Stimulated activated CD4-positive, alpha-beta T cell treated with anti-CD3 and anti-CD28 coated beads, Interleukin-12 subunit alpha, Interleukin-12 subunit beta, amount 100 ng/mL, for 24 hours (primary cell): ENCODE measurements at regions not wholly inside any gene's neighbourhood (a gene's known extent, or its start where the extent isn't known, plus 50 kb on each side); places are given as distances from the start of the nearest gene placed in this dataset.

Experiments
- DNase-seq, 2 experiments: peaks; one replicate each; pipeline ENCODE4 v3.0.0-alpha.2; 2020; ENCODE audit warnings: low read depth in 2 of 2

DNA sequence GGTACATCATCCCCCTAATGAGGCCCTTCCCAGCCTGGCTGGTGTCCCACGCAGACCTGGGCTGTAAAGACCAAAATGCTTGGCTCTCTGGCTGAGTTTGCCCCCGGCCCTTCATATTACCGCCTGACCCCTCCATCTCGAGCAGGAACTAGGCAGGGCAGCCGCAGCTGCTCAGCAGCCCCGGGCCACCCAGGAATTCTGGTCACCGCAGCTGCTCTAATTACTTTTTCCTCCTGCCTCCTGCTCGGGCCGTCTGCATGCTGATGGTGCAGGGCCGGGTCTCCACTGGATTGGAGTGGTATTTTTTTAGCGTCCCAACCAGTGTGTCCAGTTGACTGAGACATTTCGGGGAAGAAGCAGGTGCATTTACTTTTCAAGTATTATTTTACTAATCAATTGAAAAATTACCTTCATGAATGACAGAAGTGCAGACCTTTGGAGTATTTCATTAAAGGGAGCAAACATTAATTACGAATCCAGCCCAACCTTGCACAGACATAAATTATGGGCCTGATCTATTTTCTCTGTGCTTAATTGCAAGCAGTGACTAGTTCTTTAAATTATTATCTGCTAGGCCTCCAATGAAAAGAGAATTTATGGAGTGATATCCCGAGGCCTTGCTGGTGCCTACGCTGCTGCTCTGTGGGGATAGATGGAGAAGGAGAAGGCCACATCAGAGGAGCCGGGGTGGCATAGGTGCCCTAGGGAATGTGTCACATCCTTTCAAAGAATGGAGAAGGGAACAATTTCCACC lies 176.2 kb downstream of the CYLD start:
- no peak for DNase-seq

DNA sequence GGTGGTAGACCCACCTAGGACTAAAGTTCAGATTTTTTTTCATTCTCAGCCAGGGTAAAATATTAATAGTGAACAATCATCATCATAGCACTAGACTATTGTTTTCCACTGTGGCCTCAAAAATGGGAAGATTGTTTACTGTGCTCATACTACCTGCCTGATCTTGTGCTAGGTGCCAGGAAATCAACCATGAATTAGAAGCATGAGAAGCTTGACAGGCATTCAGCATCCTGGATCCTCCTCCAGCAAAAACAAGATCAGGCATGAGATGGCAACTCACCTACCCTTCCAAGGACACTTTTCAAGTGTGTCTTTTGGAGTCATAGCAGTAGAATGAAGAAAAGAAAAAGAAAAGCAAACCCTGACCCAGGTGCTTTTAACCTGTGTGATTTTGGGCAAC lies 174.2 kb downstream of the CYLD start:
- DNase-seq = no peak

DNA sequence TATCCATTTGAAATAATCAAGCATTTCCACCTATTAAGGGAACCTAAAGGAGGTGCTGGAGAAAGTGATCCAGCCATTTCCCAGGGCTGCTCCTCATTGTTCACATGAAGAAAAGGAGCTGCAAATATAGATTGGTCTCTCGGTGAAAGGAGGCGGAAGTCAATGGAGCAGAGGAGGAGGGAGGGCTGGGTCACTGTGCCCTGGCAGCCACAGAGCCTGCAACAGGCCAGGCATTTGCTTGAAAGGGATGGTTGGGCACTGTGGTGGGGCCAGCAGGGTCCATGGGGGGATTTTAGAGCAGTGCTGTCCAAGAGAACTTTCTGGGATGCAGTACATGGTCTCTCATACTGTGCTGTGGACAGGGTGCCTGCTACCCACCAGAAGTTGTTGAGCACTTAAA lies 173.2 kb downstream of the CYLD start:
- DNase-seq = no peak

DNA sequence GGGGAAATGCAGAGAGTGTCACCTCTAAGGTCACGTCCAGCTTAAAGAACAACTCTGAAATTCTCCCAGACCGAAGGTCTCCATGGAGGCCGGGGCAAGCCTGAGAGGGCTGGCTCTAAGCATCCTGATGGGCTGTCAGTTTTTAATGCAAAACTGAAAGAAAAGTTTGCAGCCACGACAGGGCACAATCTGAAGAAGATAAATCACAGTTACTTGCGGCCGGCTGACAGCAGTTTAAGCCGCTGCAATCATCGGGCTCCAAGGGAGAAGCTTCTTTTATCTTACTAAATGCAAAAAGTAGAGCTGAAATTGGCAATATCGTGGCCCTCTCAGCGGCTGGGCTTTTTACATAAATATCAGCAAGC lies 168.8 kb downstream of the CYLD start:
- DNase-seq = no peak

DNA sequence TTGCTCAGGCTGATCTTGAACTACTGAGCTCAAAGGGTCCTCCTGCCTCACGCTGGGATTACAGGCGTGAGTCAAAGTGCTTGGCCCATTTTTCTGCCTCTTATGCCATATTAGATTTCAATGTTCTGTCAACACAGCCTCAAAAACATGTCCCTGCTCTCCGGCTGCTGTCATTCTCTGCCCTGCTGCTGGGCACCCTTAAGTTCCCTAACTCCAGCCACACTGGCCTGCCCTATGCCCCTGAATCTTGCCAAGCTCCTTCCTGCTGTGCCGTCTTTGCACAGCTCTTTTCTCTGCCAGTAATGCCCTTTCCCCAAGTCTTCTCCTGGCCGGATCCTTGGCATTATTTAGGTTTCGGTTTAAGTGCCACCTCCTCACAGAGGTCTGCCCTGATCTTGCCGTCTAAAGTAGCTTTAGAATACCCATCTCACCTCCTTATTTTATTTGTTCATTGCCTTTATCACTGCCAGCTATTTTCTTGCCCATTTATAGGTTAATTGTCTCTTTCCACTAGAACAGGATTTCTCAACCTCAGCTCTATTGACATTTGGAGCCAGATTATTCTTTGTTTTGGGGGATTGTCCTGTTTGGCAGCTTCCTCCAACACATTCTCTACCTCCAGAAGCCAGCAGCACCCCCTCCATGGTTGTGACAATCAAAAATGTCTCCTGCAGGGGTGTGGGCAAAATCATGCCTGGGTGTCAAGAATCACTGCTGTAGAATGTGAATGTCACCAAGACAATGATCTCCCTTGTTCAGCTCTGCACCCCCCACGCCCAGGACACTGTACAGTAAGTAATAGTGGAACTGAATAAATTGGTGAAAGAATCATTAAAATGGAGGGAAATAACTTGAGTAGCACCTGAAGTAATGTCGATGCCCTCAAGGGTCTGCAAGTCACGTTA lies 168.2 kb downstream of the CYLD start:
- DNase-seq = no peak

DNA sequence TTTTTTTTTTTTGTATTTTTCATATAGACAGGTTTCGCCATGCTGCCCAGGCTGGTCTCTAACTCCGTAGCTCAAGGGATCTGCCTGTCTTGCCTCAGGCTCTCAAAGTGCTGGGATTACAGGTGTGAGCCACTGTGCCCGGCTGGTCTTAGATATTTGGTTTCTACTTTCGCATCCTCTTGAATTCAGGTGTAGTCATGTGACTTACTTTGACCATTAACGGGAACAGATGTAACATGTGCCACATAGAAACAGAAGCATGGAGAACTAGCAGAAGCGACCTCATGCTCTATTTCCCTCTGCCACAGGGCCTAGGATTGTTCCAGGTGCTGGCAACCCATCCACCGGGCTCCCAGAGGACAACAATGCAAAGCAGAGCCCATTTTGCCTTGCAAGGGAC lies 166.6 kb downstream of the CYLD start:
- DNase-seq = no peak

DNA sequence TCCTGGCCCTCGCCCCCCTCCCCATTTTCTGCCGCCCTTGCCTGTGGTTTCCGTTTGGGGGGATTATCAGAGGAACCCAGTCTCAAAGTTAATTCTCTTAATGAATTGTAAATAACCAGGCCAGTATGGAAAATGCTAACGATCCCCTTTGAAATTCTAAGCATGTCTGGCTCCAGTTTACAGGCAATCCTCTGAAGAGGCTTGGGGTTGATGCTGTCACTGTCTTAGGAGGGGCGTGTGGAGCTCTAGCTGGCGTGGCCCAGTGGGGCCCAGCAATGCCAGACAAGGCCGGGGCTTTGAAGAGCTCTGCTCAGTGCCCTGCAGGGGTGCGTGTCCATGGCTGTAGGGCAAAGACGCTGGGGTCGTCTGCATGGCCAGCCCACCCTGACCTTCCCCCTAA lies 164.6 kb downstream of the CYLD start:
- no peak for DNase-seq

DNA sequence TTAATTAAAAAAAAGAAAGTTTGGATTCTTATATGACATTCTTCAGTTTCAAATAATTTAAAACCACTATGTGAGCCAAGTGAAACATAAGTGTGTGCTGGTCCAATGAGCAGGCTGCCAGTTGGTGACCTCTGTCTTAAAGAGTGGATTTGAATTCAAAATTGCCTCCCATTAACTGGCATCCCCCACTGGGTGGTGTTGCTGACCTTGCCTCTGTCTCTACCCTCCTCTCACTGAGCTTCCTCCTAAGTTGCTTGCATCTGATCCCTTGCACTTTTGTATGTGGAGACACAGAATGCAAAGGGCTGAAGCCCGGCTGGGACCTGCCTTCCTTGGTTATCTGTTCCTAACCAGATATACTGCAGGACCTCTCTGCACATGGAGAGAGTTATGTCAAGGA lies 160.6 kb downstream of the CYLD start:
- no peak for DNase-seq

DNA sequence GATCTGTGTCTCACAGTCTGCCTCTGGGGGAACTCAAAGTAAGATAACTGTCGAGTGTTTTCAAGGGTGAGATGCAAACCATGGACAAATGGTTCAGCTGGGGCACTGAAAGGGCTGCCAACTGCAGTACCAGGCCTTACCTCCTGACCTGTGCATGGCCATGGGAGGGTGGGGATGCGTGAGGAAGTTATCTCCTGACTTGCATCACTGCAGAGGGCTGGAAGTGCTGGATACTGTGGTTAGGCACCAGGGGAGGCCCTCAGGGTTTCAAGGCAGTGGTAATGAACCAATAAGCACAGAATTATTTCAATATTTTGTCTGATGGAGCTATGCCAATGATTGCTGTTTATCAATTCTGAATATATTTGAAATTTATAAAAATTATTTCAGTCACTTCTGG lies 159.2 kb downstream of the CYLD start:
- no peak for DNase-seq

DNA sequence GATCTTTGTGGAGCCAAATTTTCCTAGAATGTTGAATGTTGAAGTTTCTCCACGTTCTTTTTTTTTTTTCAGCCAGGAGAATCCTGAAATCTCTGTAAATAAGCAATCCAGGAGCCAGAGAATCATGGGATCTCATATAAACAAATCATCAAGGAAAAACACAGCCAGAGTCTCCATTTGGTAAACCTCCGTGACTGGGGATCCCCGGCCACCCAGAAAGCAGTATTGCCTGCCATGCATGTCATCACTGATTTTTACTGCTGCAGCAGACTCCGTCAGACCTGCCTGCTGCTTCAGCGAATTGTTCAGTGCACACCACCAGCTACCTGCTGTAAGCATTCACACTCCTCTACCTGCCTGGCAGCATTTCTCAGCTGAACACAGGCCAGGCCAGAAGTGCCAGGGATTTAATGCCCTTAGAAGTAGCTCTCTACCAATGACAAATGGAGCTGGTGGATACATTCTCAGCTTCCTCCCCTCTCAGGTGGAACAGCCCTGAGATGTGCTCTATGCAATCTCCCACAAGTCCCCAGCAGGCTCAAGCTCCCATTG lies 158.6 kb downstream of the CYLD start:
- no peak for DNase-seq

DNA sequence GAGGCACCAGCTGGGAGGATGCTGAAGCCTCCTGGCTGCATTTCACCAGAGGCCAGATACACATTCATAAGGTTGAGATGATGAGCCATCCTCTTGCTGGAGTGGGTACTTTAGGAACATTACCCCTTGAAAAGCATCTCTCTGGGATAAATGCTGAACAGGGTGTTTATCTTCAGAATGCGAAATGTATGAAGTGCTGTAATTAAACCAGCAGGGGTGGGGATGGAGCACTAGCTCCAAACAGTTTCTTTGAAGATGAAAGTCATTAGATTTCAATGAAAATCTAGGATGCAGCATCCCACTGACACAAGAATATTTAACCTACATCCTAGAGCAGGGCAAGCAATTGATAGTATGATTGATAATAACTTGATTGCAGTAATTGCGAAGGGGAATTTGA lies 158.1 kb downstream of the CYLD start:
- DNase-seq = no peak

DNA sequence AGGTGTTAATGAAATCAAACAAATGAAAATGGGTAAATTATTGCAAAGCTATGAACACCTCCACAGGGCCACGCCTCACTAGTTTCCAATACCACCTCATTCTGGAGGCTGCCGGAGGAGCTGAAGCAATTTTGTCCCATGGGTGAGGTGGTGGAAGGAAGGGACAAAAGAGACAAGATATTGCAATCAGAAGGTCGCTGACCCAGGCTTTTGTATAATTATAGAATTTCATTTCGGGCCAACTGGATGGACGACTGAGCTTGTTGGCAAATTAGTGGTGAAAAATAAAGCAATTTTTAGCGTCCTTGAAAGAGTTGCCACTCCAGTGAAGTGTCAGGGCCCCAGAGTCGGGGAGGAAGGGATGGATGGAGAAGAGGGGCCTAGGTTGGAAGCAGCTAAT lies 147.9 kb downstream of the CYLD start:
- no peak for DNase-seq

DNA sequence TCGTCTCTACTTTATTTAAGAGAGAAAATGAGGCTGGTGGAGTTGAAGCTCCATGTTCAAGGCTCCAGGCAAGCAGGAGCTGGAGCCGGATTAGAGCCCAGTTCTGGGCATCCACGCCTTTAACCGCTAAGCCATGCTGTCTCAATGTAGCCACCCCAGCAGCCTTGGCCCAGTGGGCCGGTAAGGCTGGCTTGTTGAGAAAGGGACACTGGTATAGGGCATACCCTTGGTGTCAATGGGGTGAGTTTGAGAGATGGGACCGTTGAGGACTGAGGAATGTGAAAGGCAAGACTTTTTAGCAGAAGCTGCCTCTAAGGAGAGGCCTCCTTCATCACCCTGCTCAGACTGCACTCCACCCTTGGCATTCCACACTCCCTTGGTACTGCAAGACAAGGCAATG lies 147.4 kb downstream of the CYLD start:
- no peak for DNase-seq

DNA sequence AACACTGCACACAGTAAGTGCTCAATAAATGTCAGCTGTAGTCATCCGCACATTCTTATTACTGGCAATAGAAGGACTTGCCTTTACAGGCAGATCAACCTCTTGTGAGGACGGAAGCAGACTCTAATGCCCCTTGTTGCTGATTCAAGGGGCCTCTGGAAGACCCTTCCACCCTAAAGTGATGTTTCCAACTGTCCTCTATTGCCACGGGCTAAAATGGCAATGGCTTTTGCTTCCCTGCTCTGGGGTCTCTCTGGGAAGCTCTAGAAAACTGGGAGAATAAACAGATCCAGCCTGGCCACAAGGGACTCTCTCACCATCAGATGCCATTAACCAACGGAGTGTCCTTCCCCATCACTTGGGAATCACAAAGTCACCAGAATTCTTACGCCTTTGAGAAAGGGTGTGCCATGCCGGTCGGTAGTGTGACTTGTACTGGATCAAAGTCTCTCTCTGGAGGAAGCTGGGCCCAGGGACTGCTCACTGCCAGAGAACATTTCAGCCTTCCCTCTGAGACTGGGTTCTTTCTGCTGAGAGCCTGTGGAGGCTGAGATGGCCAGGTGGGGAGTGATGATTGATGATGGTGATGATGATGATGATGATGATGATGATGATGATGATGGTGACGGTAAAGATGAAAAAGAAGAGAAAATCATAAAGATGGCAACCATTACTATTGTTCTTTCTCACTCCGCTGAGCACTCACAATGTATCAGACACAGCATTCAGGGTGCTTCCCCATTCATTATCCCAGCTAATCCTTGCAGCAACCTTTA lies 146.8 kb downstream of the CYLD start:
- no peak for DNase-seq

DNA sequence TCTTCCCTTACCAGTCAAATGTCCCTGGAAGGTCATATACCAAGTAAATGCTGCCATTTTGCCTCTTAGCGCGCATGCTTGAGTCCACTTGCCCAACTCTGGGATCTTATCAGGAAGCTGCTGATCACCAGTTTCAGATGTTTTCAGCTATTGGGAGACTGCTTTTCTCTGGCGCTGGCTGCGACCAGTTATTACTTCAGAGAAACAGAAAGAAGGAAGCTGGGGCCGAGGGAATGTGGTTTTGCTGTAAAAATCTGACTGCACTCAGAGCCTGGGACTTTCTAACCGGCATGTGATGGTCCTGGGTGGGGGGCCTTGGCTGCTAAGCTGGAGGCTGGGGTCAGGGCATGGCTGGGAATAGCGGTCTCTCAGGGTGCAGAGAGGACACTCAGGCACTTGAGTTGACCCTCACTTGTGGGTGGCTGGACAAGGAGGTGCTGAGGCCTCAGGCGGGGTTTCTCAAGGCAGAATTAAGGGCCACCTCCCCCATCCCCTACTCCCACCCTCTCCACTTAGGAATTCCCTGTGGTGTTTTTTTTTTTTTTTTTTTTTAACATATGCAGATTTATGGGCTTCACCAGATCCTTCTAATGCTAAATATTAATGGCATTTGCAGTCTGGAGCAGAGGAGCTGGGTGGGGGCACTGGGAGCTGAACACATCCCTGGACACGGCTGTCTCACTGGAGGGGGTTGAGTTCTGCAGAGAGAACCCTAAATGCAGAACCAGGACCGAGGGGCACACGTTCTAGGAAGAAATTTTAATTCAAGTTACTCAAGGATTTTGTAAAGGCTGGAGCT lies 145.8 kb downstream of the CYLD start:
- no peak for DNase-seq

DNA sequence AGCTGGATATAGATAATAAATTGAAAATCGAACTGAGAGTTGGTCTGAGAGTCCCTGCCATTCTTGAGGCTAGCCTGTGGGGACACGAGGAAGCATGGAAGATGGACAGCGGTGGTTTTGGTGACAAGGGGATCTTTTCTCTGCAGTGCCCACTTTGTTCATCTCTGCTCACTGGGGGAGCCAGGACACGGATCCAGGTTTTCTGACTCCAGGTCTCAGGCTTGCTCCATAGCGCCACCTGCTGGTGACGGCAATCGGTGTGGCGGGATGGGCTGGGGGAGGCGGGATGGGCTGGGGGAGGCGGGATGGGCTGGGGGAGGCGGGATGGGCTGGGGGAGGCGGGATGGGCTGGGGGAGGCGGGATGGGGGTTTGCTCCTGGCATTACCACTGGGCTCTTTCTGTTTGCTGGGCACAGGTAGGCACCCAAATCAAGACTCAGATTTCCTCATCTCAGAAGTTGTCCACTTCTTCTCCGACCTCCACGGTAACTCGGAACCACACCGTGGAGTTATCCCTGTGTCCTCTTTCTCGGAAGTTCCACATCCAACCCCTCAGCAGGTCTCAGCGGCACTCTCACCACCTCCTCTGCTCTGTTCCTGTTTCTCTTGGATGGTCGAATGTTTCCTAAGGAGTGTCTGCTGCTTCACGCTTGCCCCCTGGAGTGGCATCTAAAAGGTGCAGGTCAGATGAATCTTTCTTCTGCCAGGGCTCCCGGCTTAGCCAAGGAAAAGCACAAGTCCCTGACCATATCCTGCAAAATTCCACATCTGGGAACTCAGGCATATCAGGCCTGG lies 142.4 kb downstream of the CYLD start:
- DNase-seq = peak in 1 of 2 experiments; percentile 22

DNA sequence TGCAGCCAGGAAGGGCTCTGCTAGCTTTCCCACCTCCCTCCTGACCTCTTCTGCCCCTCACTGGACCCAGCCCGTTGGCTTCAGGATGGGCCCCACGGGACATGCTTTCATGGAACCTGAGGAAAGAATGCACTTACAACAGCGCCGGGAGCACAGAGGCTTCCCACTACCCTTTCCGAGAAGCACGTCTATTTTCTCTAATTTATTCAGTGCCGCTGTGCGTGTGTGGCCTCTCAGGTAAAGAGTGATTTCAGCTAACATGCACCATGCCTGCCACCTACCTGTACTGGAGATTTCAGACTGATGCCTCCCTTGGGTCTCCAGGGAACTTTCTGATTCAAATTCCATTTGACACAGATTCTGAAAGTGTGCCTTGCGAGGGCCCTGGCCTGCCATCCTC lies 140.1 kb downstream of the CYLD start:
- DNase-seq = no peak

DNA sequence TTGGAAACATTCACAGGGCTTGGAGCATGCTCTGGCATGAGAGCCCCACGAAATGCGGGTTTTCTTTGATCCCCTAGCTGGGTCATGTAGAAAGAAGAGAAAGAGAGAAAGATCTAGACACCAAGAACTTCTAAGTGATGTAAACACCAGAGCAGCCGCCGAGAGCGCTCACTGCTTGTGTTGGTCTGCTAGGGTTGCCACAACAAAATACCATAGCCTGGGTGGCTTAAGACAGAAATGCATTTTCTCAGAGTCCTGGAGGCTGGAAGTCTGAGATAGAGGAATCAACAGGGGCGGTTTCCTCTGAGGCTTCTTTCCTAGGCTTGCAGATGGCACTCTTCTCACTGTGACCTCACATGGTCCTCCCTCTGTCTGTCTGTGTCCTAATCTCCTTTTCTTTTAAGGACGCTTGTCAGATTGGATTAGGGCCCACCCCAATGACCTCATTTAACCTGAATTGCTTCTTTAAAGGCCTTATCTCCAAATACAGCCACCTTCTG lies 139.5 kb downstream of the CYLD start:
- no peak for DNase-seq

DNA sequence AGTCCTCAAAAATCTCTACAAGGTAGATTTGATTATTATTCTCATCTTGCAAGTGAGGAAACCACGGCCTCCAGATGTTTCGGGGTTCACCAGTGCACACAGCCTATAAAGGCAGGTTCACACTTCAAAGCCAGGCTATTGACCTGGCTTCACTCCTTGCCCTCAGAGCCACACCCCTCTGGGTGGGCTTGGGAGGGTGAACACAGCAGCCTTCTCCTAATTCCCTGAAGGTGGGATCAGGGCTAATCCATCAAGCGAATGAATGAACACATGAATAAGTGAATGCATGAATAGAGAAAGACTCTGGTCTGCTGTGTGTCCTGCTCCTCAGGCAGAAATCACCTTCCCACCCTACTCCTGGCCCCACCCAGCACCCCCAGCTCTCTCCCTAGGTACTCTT lies 139.0 kb downstream of the CYLD start:
- no peak for DNase-seq
